H1 (cell line): ENCODE measurements at regions not wholly inside any gene's neighbourhood (a gene's known extent, or its start where the extent isn't known, plus 50 kb on each side); places are given as distances from the start of the nearest gene placed in this dataset.

Source experiments
- CTCF ChIA-PET: fragments of 300-600 bp; sonication (Branson Sonifier 250); formaldehyde crosslinking; loops from one replicate; lab custom pipeline; 2021; ENCODE audit not compliant: partially characterized antibody; lab: Charles Lee
- POLR2A ChIA-PET: fragments of 300-600 bp; sonication (Branson Sonifier 250); formaldehyde crosslinking; loops from one replicate; lab custom pipeline; 2021; ENCODE audit warnings: inconsistent platforms; ENCODE audit not compliant: partially characterized antibody; lab: Charles Lee
- DNase-seq, 2 experiments: peaks; one replicate each; pipeline versions ENCODE4 v3.0.0 to v3.0.0-alpha.2; 2010 to 2022; ENCODE audit warnings: low spot score in 2 of 2, low read depth in 1 of 2, mixed read lengths in 1 of 2
- FAIRE-seq: peaks from 2 replicates; lab custom pipeline; 2011; peaks lifted over from hg19 to GRCh38; lab: Jason Lieb, UNC
- H2AFZ ChIP-seq: 2 replicates; pipeline ENCODE4 v1.8.1; 2012; ENCODE audit warnings: low read length, inconsistent platforms
- H2AK5ac ChIP-seq: 2 replicates; pipeline ENCODE4 v1.6.1; 2013; ENCODE audit warnings: low read depth, low read length
- H2BK120ac ChIP-seq: replicated peaks from 2 replicates; pipeline ENCODE3; 2013; ENCODE audit warnings: low read depth, low read length, inconsistent platforms
- H2BK12ac ChIP-seq: 2 replicates; pipeline ENCODE4 v1.6.1; 2013; ENCODE audit warnings: low read depth, low read length
- H2BK15ac ChIP-seq: 2 replicates; pipeline ENCODE4 v1.6.1; 2013; ENCODE audit warnings: low read length
- H2BK20ac ChIP-seq: 2 replicates; pipeline ENCODE4 v1.6.1; 2013; ENCODE audit warnings: low read length
- H2BK5ac ChIP-seq: 2 replicates; pipeline ENCODE4 v1.6.1; 2013; ENCODE audit warnings: low read depth, low read length
- H3K14ac ChIP-seq: 2 replicates; pipeline ENCODE4 v1.6.1; 2013; ENCODE audit warnings: inconsistent platforms; ENCODE audit not compliant: insufficient read length
- H3K18ac ChIP-seq: 2 replicates; pipeline ENCODE4 v1.6.1; 2013; ENCODE audit warnings: low read length; ENCODE audit errors: extremely low read depth
- H3K23ac ChIP-seq: 2 replicates; pipeline ENCODE4 v1.6.1; 2013; ENCODE audit warnings: inconsistent platforms; ENCODE audit not compliant: insufficient read length
- H3K23me2 ChIP-seq: 2 replicates; pipeline ENCODE4 v1.6.1; 2013; ENCODE audit warnings: low read depth, low read length
- H3K27ac ChIP-seq: 2 replicates; pipeline ENCODE4 v1.6.1; 2011; ENCODE audit warnings: low read depth, low read length, inconsistent platforms
- H3K27me3 ChIP-seq, 4 experiments: replicated peaks in 1 of 4; 1 replicate in 1 of 4; 2 replicates in 3 of 4; pipeline versions ENCODE4 v1.6.1 to v1.8.1; 2011 to 2013; ENCODE audit warnings: low read length in 3 of 4, mild to moderate bottlenecking in 3 of 4, inconsistent platforms in 2 of 4, mixed read lengths in 2 of 4, moderate library complexity in 1 of 4; ENCODE audit not compliant: control insufficient read depth in 3 of 4, insufficient read depth in 3 of 4; ENCODE audit errors: extremely low read depth in 1 of 4
- H3K36me3 ChIP-seq, 4 experiments: 2 replicates each; pipeline versions ENCODE4 v1.6.1 to v1.8.1; 2011 to 2013; ENCODE audit warnings: mild to moderate bottlenecking in 4 of 4, low read length in 3 of 4, moderate library complexity in 2 of 4, control low read depth in 1 of 4, inconsistent platforms in 1 of 4; ENCODE audit not compliant: insufficient read depth in 4 of 4, control insufficient read depth in 2 of 4
- H3K4ac ChIP-seq: replicated peaks from 2 replicates; pipeline ENCODE3; 2013; ENCODE audit warnings: low read length, low read depth, mixed read lengths, inconsistent platforms; ENCODE audit not compliant: insufficient read length
- H3K4me1 ChIP-seq, 4 experiments: replicated peaks in 1 of 4; 1 replicate in 1 of 4; 2 replicates in 3 of 4; pipeline versions ENCODE4 v1.6.1 to v1.8.1; 2011 to 2013; ENCODE audit warnings: low read length in 3 of 4, inconsistent platforms in 2 of 4, mixed read lengths in 1 of 4; ENCODE audit not compliant: insufficient read depth in 4 of 4, control insufficient read depth in 3 of 4
- H3K4me2 ChIP-seq, 2 experiments: 2 replicates each; pipeline versions ENCODE4 v1.6.1 to v1.8.1; 2011 to 2013; ENCODE audit warnings: low read depth in 2 of 2, low read length in 2 of 2, control low read depth in 1 of 2, inconsistent platforms in 1 of 2, mild to moderate bottlenecking in 1 of 2; ENCODE audit not compliant: insufficient read depth in 1 of 2
- H3K4me3 ChIP-seq, 4 experiments: fragments of 200-600, 300-600 bp in 1 of 4; sonication (generic), shearing (Covaris generic), sonication (Bioruptor Twin) in 1 of 4; 2 replicates each; pipeline versions ENCODE4 v1.5.1 to v1.8.1; 2011 to 2016; ENCODE audit warnings: low read length in 4 of 4, low read depth in 3 of 4, control low read depth in 2 of 4, inconsistent platforms in 2 of 4, mild to moderate bottlenecking in 2 of 4, mixed read lengths in 1 of 4, moderate library complexity in 1 of 4; ENCODE audit not compliant: insufficient read depth in 2 of 4; ENCODE audit errors: extremely low read depth in 1 of 4
- H3K56ac ChIP-seq: replicated peaks from 2 replicates; pipeline ENCODE3; 2013; ENCODE audit warnings: low read depth, mild to moderate bottlenecking, mixed read lengths, low read length, inconsistent platforms; ENCODE audit not compliant: insufficient read length
- H3K79me1 ChIP-seq: 2 replicates; pipeline ENCODE4 v1.6.1; 2013; ENCODE audit warnings: low read depth, low read length, control low read depth
- H3K79me2 ChIP-seq, 2 experiments: 2 replicates each; pipeline versions ENCODE4 v1.6.1 to v1.8.1; 2012 to 2013; ENCODE audit warnings: low read length in 2 of 2, mild to moderate bottlenecking in 2 of 2, inconsistent platforms in 1 of 2; ENCODE audit not compliant: insufficient read depth in 2 of 2, control insufficient read depth in 1 of 2
- H3K9ac ChIP-seq, 4 experiments: replicated peaks in 1 of 4; 1 replicate in 1 of 4; 2 replicates in 3 of 4; pipeline versions ENCODE4 v1.6.1 to v1.8.1; 2011 to 2013; ENCODE audit warnings: low read depth in 3 of 4, low read length in 3 of 4, control low read depth in 2 of 4, mild to moderate bottlenecking in 2 of 4, moderate library complexity in 2 of 4, inconsistent platforms in 1 of 4; ENCODE audit errors: extremely low read depth in 1 of 4
- H3K9me3 ChIP-seq, 2 experiments: 2 replicates each; pipeline versions ENCODE4 v1.6.1 to v1.8.1; 2012 to 2013; ENCODE audit warnings: mild to moderate bottlenecking in 2 of 2, moderate library complexity in 2 of 2, control low read depth in 1 of 2, inconsistent platforms in 1 of 2, low read depth in 1 of 2, low read length in 1 of 2, mixed read lengths in 1 of 2; ENCODE audit not compliant: insufficient read depth in 2 of 2
- H4K20me1 ChIP-seq, 2 experiments: replicated peaks in 1 of 2; 2 replicates each; pipeline versions ENCODE3 to v1.8.1; 2011 to 2013; ENCODE audit warnings: inconsistent platforms in 2 of 2, low read length in 2 of 2, mild to moderate bottlenecking in 1 of 2; ENCODE audit not compliant: insufficient read depth in 2 of 2, control insufficient read depth in 1 of 2
- H4K5ac ChIP-seq: 2 replicates; pipeline ENCODE4 v1.6.1; 2013; ENCODE audit warnings: low read length, low read depth, mixed read lengths, inconsistent platforms; ENCODE audit not compliant: insufficient read length
- H4K8ac ChIP-seq: 2 replicates; pipeline ENCODE4 v1.8.0; 2013; ENCODE audit warnings: mild to moderate bottlenecking, moderate library complexity, low read length, inconsistent platforms; ENCODE audit not compliant: insufficient read depth; ENCODE audit errors: extremely low read depth
- H4K91ac ChIP-seq: replicated peaks from 2 replicates; pipeline ENCODE3; 2013; ENCODE audit warnings: low read length, mixed read lengths, inconsistent platforms; ENCODE audit not compliant: insufficient read length
- BRCA1 ChIP-seq: IDR thresholded peaks from 2 replicates; pipeline ENCODE4 v1.6.1; 2012; ENCODE audit warnings: low read depth, low read length, improper control_type of control experiment
- CHD1 ChIP-seq: IDR thresholded peaks from 2 replicates; pipeline ENCODE4 v1.6.1; 2012; ENCODE audit warnings: low read depth, low read length, improper control_type of control experiment
- CTBP2 ChIP-seq: IDR thresholded peaks from 2 replicates; pipeline ENCODE4 v1.7.0; 2011; ENCODE audit warnings: borderline replicate concordance, mild to moderate bottlenecking, moderate library complexity, mixed read lengths, low read length; ENCODE audit not compliant: insufficient read depth, insufficient read length
- GABPA ChIP-seq: IDR thresholded peaks from 2 replicates; pipeline ENCODE4 v1.6.1; 2011; ENCODE audit warnings: mild to moderate bottlenecking, low read length, moderate library complexity, borderline replicate concordance; ENCODE audit not compliant: insufficient read depth
- JUN ChIP-seq: IDR thresholded peaks from 2 replicates; pipeline ENCODE4 v1.6.1; 2011; ENCODE audit warnings: low read depth, mild to moderate bottlenecking, improper control_type of control experiment, low read length
- POLR2AphosphoS5 ChIP-seq: IDR thresholded peaks from 2 replicates; pipeline ENCODE4 v1.6.1; 2011; ENCODE audit warnings: low read depth, low read length
- SP1 ChIP-seq: IDR thresholded peaks from 2 replicates; pipeline ENCODE4 v1.6.1; 2011; ENCODE audit warnings: low read depth, low read length
- SUZ12 ChIP-seq: fragments of 200-600 bp; sonication (generic); IDR thresholded peaks from 2 replicates; pipeline ENCODE4 v1.6.1; 2012; ENCODE audit warnings: mild to moderate bottlenecking, inconsistent platforms, low read length, moderate library complexity, mixed read lengths
- TBP ChIP-seq: IDR thresholded peaks from 2 replicates; pipeline ENCODE4 v1.6.1; 2011; ENCODE audit warnings: low read depth, low read length, improper control_type of control experiment
- TEAD4 ChIP-seq: IDR thresholded peaks from 2 replicates; pipeline ENCODE4 v1.6.1; 2012; ENCODE audit warnings: low read depth, low read length, inconsistent platforms, mixed read lengths
- ZNF274 ChIP-seq: IDR thresholded peaks from 2 replicates; pipeline ENCODE4 v1.7.0; 2012; ENCODE audit warnings: low read length, borderline replicate concordance; ENCODE audit errors: extremely low read depth
- WGBS, 2 experiments: shearing (Covaris generic) in 1 of 2; methylation state at CpG; one replicate each; pipeline versions ENCODE4 v1.1.6 to v1.1.7; 2013 to 2015; ENCODE audit warnings: low lambda C conversion rate in 2 of 2, mixed read lengths in 2 of 2, inconsistent platforms in 1 of 2, low coverage in 1 of 2, missing lambda C conversion rate in 1 of 2; ENCODE audit not compliant: insufficient replicate concordance in 2 of 2, insufficient coverage in 1 of 2, insufficient read length in 1 of 2; ENCODE audit errors: extremely low coverage in 1 of 2, missing lambda C conversion rate in 1 of 2; 5-methylcytosine and 5-hydroxymethylcytosine counted together
- TF ChIP-seq, protein P1 (sequence below), 3 experiments: IDR thresholded peaks; 1 replicate in 2 of 3; 2 replicates in 1 of 3; pipeline versions ENCODE4 v1.5.1 to v1.6.1; 2011; ENCODE audit warnings: low read length in 3 of 3, mild to moderate bottlenecking in 3 of 3, inconsistent platforms in 2 of 3, low read depth in 1 of 3, moderate library complexity in 1 of 3; ENCODE audit not compliant: insufficient read depth in 1 of 3; ENCODE audit errors: control extremely low read depth in 1 of 3

DNA sequence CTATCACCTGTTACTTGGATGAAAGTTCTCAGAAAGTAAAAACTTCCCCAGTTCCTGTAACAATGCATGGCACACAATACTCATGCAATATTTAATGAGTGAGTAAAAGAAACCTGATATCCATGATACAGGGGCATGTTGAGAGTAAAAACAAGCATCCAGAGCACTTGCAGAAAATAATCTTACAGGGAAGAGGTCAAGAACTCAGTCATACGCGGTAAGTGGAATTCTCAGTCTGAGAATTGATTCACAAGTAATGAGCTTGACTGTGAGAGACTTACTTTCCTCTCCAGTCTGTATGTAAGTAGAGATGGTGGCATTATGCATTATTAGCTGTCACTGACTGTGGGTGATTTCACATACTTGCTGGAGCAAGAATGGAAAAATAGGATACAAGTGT lies 976.9 kb downstream of the BRINP3 start:
- no peak overlapping the region for H3K9ac ChIP-seq
- FAIRE-seq: no peak
- H3K4ac ChIP-seq: no peak overlapping the region
- no peak overlapping the region for H2BK5ac ChIP-seq
- no peaks in the 10 kb centered on the region for H3K23me2 ChIP-seq
- no peak overlapping the region for H3K4me3 ChIP-seq
- no peak overlapping the region for H3K14ac ChIP-seq
- 84% methylated on average over 2 of the region's 2 CpGs; no CpG with 5 or more reads in 1 of the 2 experiments for WGBS, 2 experiments
- no peak overlapping the region for H2AK5ac ChIP-seq
- no peak overlapping the region for H2AFZ ChIP-seq
- H3K56ac ChIP-seq: no peak overlapping the region
- ChIA-PET CTCF (no interaction called here), POLR2A (no interaction called here)
- no peaks in the 10 kb centered on the region for H3K4me1 ChIP-seq
- no peak overlapping the region for H3K27ac ChIP-seq
- H3K79me2 ChIP-seq: no peaks in the 10 kb centered on the region
- no peak overlapping the region for H2BK15ac ChIP-seq
- H3K18ac ChIP-seq: no peak overlapping the region
- no peak overlapping the region for H2BK120ac ChIP-seq
- H2BK20ac ChIP-seq: no peak overlapping the region
- H3K27me3 ChIP-seq: no peaks in the 10 kb centered on the region
- H3K79me1 ChIP-seq: no peaks in the 10 kb centered on the region
- DNase-seq: no peak
- H3K4me2 ChIP-seq: no peak overlapping the region
- H4K91ac ChIP-seq: no peak overlapping the region
- H2BK12ac ChIP-seq: no peak overlapping the region
- H4K8ac ChIP-seq: no peak overlapping the region
- no peaks in the 10 kb centered on the region for H4K20me1 ChIP-seq
- no peaks in the 10 kb centered on the region for H3K36me3 ChIP-seq
- no peak overlapping the region for H4K5ac ChIP-seq
- H3K23ac ChIP-seq: no peak overlapping the region
- no peaks in the 10 kb centered on the region for H3K9me3 ChIP-seq
- TF ChIP-seq, protein P1, sequence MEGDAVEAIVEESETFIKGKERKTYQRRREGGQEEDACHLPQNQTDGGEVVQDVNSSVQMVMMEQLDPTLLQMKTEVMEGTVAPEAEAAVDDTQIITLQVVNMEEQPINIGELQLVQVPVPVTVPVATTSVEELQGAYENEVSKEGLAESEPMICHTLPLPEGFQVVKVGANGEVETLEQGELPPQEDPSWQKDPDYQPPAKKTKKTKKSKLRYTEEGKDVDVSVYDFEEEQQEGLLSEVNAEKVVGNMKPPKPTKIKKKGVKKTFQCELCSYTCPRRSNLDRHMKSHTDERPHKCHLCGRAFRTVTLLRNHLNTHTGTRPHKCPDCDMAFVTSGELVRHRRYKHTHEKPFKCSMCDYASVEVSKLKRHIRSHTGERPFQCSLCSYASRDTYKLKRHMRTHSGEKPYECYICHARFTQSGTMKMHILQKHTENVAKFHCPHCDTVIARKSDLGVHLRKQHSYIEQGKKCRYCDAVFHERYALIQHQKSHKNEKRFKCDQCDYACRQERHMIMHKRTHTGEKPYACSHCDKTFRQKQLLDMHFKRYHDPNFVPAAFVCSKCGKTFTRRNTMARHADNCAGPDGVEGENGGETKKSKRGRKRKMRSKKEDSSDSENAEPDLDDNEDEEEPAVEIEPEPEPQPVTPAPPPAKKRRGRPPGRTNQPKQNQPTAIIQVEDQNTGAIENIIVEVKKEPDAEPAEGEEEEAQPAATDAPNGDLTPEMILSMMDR (IDR thresholded peaks at IDR 0.05; ENCODE audit: control extremely low read depth in 1 of 3, insufficient read depth in 1 of 3, low read depth in 1 of 3, low read length in 3 of 3): no peak
- no peak for TF ChIP-seq CHD1
- TF ChIP-seq ZNF274: no peak
- no peak for TF ChIP-seq SUZ12
- no peak for TF ChIP-seq TEAD4
- TF ChIP-seq SP1: no peak
- no peak for TF ChIP-seq CTBP2
- TF ChIP-seq TBP: no peak
- TF ChIP-seq BRCA1: no peak
- no peak for TF ChIP-seq GABPA
- TF ChIP-seq JUN: no peak
- TF ChIP-seq POLR2AphosphoS5: no peak
